Neural progenitor cell (in vitro differentiated cells): ENCODE measurements at regions not wholly inside any gene's neighbourhood (a gene's known extent, or its start where the extent isn't known, plus 50 kb on each side); places are given as distances from the start of the nearest gene placed in this dataset.

ENCODE experiments used
- DNase-seq: peaks from one replicate; pipeline ENCODE4 v3.0.0-alpha.2; 2016; ENCODE audit warnings: low spot score
- H2AFZ ChIP-seq: fragments of 200-600 bp; sonication (generic); replicated peaks from 2 replicates; pipeline ENCODE4 v1.6.1; 2016; ENCODE audit warnings: antibody characterized with exemption
- H3F3A ChIP-seq: fragments of 200-600 bp; sonication (generic); 2 replicates; pipeline ENCODE4 v1.6.1; 2016; ENCODE audit warnings: antibody characterized with exemption, low read depth
- H3K27ac ChIP-seq: fragments of 200-600 bp; sonication (generic); 2 replicates; pipeline ENCODE4 v1.5.1; 2016; ENCODE audit warnings: mild to moderate bottlenecking
- H3K27me3 ChIP-seq: fragments of 200-600 bp; sonication (generic); 2 replicates; pipeline ENCODE4 v1.6.1; 2016; ENCODE audit warnings: mild to moderate bottlenecking, moderate library complexity
- H3K36me3 ChIP-seq: fragments of 200-600 bp; sonication (generic); 2 replicates; pipeline ENCODE4 v1.5.1; 2016
- H3K4me1 ChIP-seq: fragments of 200-600 bp; sonication (generic); 2 replicates; pipeline ENCODE4 v1.6.1; 2016; ENCODE audit warnings: mixed run types
- H3K4me2 ChIP-seq: fragments of 200-600 bp; sonication (generic); 2 replicates; pipeline ENCODE4 v1.6.1; 2016
- H3K4me3 ChIP-seq: fragments of 200-600 bp; sonication (generic); 2 replicates; pipeline ENCODE4 v1.5.1; 2016
- H3K79me2 ChIP-seq: fragments of 200-600 bp; sonication (generic); 2 replicates; pipeline ENCODE4 v1.6.1; 2016; ENCODE audit warnings: low read depth
- H3K9ac ChIP-seq: fragments of 200-600 bp; sonication (generic); 2 replicates; pipeline ENCODE4 v1.6.1; 2016
- H3K9me3 ChIP-seq: fragments of 200-600 bp; sonication (generic); 2 replicates; pipeline ENCODE4 v1.5.1; 2016; ENCODE audit warnings: low read depth
- H4K20me1 ChIP-seq: fragments of 200-600 bp; sonication (generic); 2 replicates; pipeline ENCODE4 v1.6.1; 2016; ENCODE audit warnings: low read depth
- H3K27ac Mint-ChIP-seq: 3 replicates; pipeline ENCODE4 v1.8.0; 2021; ENCODE audit warnings: mixed read lengths
- H3K27me3 Mint-ChIP-seq: 2 replicates; pipeline ENCODE4 v1.8.0; 2022; ENCODE audit warnings: low read depth, mild to moderate bottlenecking, inconsistent platforms, moderate library complexity, mixed read lengths; ENCODE audit not compliant: insufficient read depth
- H3K36me3 Mint-ChIP-seq: 3 replicates; pipeline ENCODE4 v1.8.0; 2021; ENCODE audit warnings: mixed read lengths
- H3K4me1 Mint-ChIP-seq: 3 replicates; pipeline ENCODE4 v1.8.0; 2021; ENCODE audit warnings: mixed read lengths
- H3K4me3 Mint-ChIP-seq: 3 replicates; pipeline ENCODE4 v1.8.0; 2021; ENCODE audit warnings: mild to moderate bottlenecking, moderate library complexity, mixed read lengths
- H3K9me3 Mint-ChIP-seq: 3 replicates; pipeline ENCODE4 v1.8.0; 2020; ENCODE audit warnings: mixed read lengths
- EZH2 ChIP-seq: fragments of 200-600 bp; sonication (generic); IDR thresholded peaks from 2 replicates; pipeline ENCODE4 v1.6.1; 2017; ENCODE audit warnings: antibody characterized with exemption, mild to moderate bottlenecking, moderate library complexity
- EZH2phosphoT487 ChIP-seq: fragments of 200-600 bp; sonication (generic); IDR thresholded peaks from 2 replicates; pipeline ENCODE4 v1.6.1; 2017; ENCODE audit warnings: antibody characterized with exemption
- TF ChIP-seq, protein P1 (sequence below): fragments of 200-600 bp; sonication (generic); IDR thresholded peaks from 2 replicates; pipeline ENCODE4 v1.5.1; 2017; ENCODE audit warnings: antibody characterized with exemption, mild to moderate bottlenecking

DNA sequence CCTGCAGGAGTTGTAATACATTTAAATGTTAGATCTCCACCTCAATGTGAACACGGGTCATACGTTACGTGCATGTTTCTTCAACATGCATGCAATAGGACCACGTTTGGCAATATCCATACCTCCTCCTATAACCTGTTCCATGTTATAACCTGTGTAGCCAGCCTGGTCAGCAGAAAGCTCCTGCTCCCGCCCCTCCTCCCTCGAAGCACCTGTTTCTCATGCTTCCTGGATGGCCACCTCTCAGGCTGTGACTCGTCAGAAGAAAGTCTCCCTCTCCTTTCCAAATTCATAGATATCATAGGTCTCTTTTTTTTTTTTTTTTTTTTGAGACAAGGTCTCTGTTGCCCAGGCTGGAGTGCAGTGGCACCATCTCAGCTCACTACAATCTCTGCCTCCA is 96.5 kb downstream of the HMX1 start:
- Histone ChIP-seq H3K4me2 (no peak overlapping the region), H3K9me3 (no peaks in the 10 kb centered on the region), H2AFZ (no peak overlapping the region), H3K79me2 (no peaks in the 10 kb centered on the region), H3K27ac (no peak overlapping the region), H3K27me3 (no peaks in the 10 kb centered on the region), H3K9ac (no peak overlapping the region), H3K4me3 (no peak overlapping the region), H3K36me3 (no peaks in the 10 kb centered on the region), H3K4me1 (peaks cover 7% of the 10 kb centered on the region), H3F3A (no peaks in the 10 kb centered on the region), H4K20me1 (no peaks in the 10 kb centered on the region)
- TF ChIP-seq, protein P1, sequence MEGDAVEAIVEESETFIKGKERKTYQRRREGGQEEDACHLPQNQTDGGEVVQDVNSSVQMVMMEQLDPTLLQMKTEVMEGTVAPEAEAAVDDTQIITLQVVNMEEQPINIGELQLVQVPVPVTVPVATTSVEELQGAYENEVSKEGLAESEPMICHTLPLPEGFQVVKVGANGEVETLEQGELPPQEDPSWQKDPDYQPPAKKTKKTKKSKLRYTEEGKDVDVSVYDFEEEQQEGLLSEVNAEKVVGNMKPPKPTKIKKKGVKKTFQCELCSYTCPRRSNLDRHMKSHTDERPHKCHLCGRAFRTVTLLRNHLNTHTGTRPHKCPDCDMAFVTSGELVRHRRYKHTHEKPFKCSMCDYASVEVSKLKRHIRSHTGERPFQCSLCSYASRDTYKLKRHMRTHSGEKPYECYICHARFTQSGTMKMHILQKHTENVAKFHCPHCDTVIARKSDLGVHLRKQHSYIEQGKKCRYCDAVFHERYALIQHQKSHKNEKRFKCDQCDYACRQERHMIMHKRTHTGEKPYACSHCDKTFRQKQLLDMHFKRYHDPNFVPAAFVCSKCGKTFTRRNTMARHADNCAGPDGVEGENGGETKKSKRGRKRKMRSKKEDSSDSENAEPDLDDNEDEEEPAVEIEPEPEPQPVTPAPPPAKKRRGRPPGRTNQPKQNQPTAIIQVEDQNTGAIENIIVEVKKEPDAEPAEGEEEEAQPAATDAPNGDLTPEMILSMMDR: no peak
- TF ChIP-seq EZH2phosphoT487 (no peak), EZH2 (no peak)
- no peak overlapping the region for H3K27ac Mint-ChIP-seq
- H3K36me3 Mint-ChIP-seq: no peaks in the 10 kb centered on the region
- H3K9me3 Mint-ChIP-seq: no peaks in the 10 kb centered on the region
- peaks cover 9% of the 10 kb centered on the region for H3K4me1 Mint-ChIP-seq
- DNase-seq: no peak
- H3K4me3 Mint-ChIP-seq: no peak overlapping the region
- H3K27me3 Mint-ChIP-seq: peaks cover 6% of the 10 kb centered on the region

GRCh38 chr4:8774071-8774470 is 97.6 kb downstream of the HMX1 start:
- H3K27ac Mint-ChIP-seq: peak overlapping the region; percentile 37
- TF ChIP-seq EZH2phosphoT487: no peak
- no peak for TF ChIP-seq EZH2
- TF ChIP-seq, protein P1: no peak
- H3K9ac ChIP-seq: no peak overlapping the region
- no peaks in the 10 kb centered on the region for H4K20me1 ChIP-seq
- H3K36me3 Mint-ChIP-seq: no peaks in the 10 kb centered on the region
- H3K4me1 Mint-ChIP-seq: peaks cover 9% of the 10 kb centered on the region
- H3K79me2 ChIP-seq: no peaks in the 10 kb centered on the region
- H2AFZ ChIP-seq: no peak overlapping the region
- no peaks in the 10 kb centered on the region for H3F3A ChIP-seq
- DNase-seq: no peak
- H3K9me3 Mint-ChIP-seq: no peaks in the 10 kb centered on the region
- H3K27me3 Mint-ChIP-seq: peaks cover 6% of the 10 kb centered on the region
- no peak overlapping the region for H3K4me3 Mint-ChIP-seq
- H3K4me2 ChIP-seq: no peak overlapping the region
- no peaks in the 10 kb centered on the region for H3K36me3 ChIP-seq
- no peak overlapping the region for H3K27ac ChIP-seq
- peaks cover 7% of the 10 kb centered on the region for H3K4me1 ChIP-seq
- H3K4me3 ChIP-seq: no peak overlapping the region
- H3K27me3 ChIP-seq: no peaks in the 10 kb centered on the region
- no peaks in the 10 kb centered on the region for H3K9me3 ChIP-seq

DNA sequence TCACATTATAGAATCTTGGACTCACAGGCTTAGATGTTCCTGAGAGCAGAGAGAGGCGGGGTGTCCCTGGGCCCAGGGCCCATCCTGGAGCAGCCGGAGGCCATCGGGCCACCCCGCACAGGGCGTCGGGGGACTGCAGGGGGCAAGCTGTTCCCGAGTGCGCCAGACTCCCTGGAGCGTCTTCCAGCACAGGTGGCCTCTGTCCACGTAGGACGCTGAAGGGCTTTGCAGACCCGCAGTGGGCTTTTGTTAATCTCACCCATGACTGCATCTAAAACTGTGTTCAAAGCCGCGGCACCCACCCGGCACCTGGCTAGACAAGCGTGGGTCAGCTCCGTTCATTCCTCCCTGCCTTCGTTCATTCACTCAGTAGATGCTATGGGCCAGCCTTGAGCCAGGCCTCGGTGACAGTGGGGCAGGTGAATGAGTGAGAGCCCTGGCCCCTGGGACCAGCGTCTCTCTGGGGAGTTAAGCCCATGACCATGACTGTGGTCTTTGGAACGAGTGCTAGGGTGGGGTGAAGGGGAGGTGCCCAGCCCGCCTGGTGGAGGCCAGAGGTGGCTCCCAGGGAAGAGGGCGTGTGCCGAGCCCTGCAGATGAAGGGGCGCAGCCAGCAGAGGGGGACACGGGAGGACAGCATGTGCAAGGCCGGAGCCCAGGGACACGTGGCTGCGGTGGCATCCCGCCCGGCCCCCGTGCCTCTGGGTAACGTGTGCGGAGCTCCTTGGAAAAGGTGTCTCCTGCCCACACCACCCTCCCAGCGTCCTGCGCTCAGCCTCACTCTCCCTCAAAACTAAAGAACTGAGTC is 98.3 kb downstream of the HMX1 start:
- TF ChIP-seq, protein P1: no peak
- TF ChIP-seq EZH2 (no peak), EZH2phosphoT487 (no peak)

More for the DNA sequence above, 98.3 kb downstream of the HMX1 start:
- no peak overlapping the region for H2AFZ ChIP-seq
- no peaks in the 10 kb centered on the region for H3K9me3 ChIP-seq
- no peaks in the 10 kb centered on the region for H3K36me3 Mint-ChIP-seq
- H3K27ac Mint-ChIP-seq: no peak overlapping the region
- H3F3A ChIP-seq: no peaks in the 10 kb centered on the region
- peaks cover 9% of the 10 kb centered on the region for H3K27me3 Mint-ChIP-seq
- no peak for DNase-seq
- no peaks in the 10 kb centered on the region for H3K36me3 ChIP-seq
- no peak overlapping the region for H3K4me3 Mint-ChIP-seq
- no peak overlapping the region for H3K9ac ChIP-seq
- H3K4me3 ChIP-seq: no peak overlapping the region
- peaks cover 9% of the 10 kb centered on the region for H3K4me1 Mint-ChIP-seq
- H3K79me2 ChIP-seq: no peaks in the 10 kb centered on the region
- no peak overlapping the region for H3K27ac ChIP-seq
- H3K9me3 Mint-ChIP-seq: no peaks in the 10 kb centered on the region
- no peaks in the 10 kb centered on the region for H4K20me1 ChIP-seq
- no peaks in the 10 kb centered on the region for H3K27me3 ChIP-seq
- no peak overlapping the region for H3K4me2 ChIP-seq
- peaks cover 7% of the 10 kb centered on the region for H3K4me1 ChIP-seq
